H9 (cell line): ENCODE measurements at regions not wholly inside any gene's neighbourhood (a gene's known extent, or its start where the extent isn't known, plus 50 kb on each side); places are given as distances from the start of the nearest gene placed in this dataset.
A peak's percentile ranks its signal among the peaks of the same experiment; 100 is the strongest.

Source experiments
- DNase-seq: peaks from one replicate; pipeline ENCODE4 v3.0.0-alpha.2; 2017
- H2AFZ ChIP-seq: one replicate; pipeline ENCODE4 v1.6.1; 2013; ENCODE audit warnings: mild to moderate bottlenecking, low read length, control low read depth, moderate library complexity
- H2AK5ac ChIP-seq: 2 replicates; pipeline ENCODE4 v1.6.1; 2013; ENCODE audit warnings: low read length, control low read depth, mixed read lengths; ENCODE audit not compliant: insufficient read length
- H2BK120ac ChIP-seq: one replicate; pipeline ENCODE4 v1.6.1; 2013; ENCODE audit warnings: low read depth, mild to moderate bottlenecking, low read length, control low read depth, inconsistent platforms; ENCODE audit not compliant: poor library complexity, severe bottlenecking
- H2BK12ac ChIP-seq: 2 replicates; pipeline ENCODE4 v1.6.1; 2013; ENCODE audit warnings: low read length, control low read depth, mixed read lengths, low read depth; ENCODE audit not compliant: insufficient read length
- H2BK15ac ChIP-seq: 2 replicates; pipeline ENCODE4 v1.6.1; 2013; ENCODE audit warnings: low read depth, low read length, control low read depth
- H2BK20ac ChIP-seq: one replicate; pipeline ENCODE4 v1.6.1; 2013; ENCODE audit warnings: low read depth, mild to moderate bottlenecking, low read length, control low read depth, inconsistent platforms; ENCODE audit not compliant: poor library complexity, severe bottlenecking
- H2BK5ac ChIP-seq: 2 replicates; pipeline ENCODE4 v1.6.1; 2013; ENCODE audit warnings: low read length, control low read depth, mixed read lengths; ENCODE audit not compliant: insufficient read length
- H3K14ac ChIP-seq: 2 replicates; pipeline ENCODE4 v1.6.1; 2013; ENCODE audit warnings: low read length, control low read depth; ENCODE audit not compliant: insufficient read depth
- H3K18ac ChIP-seq: 2 replicates; pipeline ENCODE4 v1.6.1; 2013; ENCODE audit warnings: low read depth, mild to moderate bottlenecking, mixed read lengths, low read length, control low read depth; ENCODE audit not compliant: insufficient read length
- H3K23ac ChIP-seq: 2 replicates; pipeline ENCODE4 v1.6.1; 2013; ENCODE audit warnings: low read length, control low read depth, mixed read lengths, low read depth; ENCODE audit not compliant: insufficient read length
- H3K23me2 ChIP-seq: 2 replicates; pipeline ENCODE4 v1.6.1; 2013; ENCODE audit warnings: low read depth, mild to moderate bottlenecking, mixed read lengths, low read length, control low read depth; ENCODE audit not compliant: insufficient read length, poor library complexity, severe bottlenecking
- H3K27ac ChIP-seq: 2 replicates; pipeline ENCODE4 v1.5.1; 2013; ENCODE audit warnings: low read length, control low read depth, mixed read lengths, low read depth; ENCODE audit not compliant: insufficient read length
- H3K27me3 ChIP-seq: 2 replicates; pipeline ENCODE4 v1.6.1; 2013; ENCODE audit warnings: low read length, control low read depth, inconsistent platforms; ENCODE audit not compliant: insufficient read depth
- H3K4ac ChIP-seq: 2 replicates; pipeline ENCODE4 v1.6.1; 2013; ENCODE audit warnings: low read depth, mild to moderate bottlenecking, control low read depth, inconsistent platforms, low read length, moderate library complexity
- H3K4me1 ChIP-seq: 2 replicates; pipeline ENCODE4 v1.6.1; 2013; ENCODE audit warnings: low read length, control low read depth, inconsistent platforms; ENCODE audit not compliant: insufficient read depth
- H3K4me2 ChIP-seq: 2 replicates; pipeline ENCODE4 v1.6.1; 2013; ENCODE audit warnings: low read length, control low read depth, mixed read lengths; ENCODE audit not compliant: insufficient read length, insufficient read depth
- H3K56ac ChIP-seq: 2 replicates; pipeline ENCODE4 v1.6.1; 2013; ENCODE audit warnings: low read depth, mild to moderate bottlenecking, mixed read lengths, low read length, control low read depth; ENCODE audit not compliant: insufficient read length
- H3K79me1 ChIP-seq: 2 replicates; pipeline ENCODE4 v1.6.1; 2013; ENCODE audit warnings: low read depth, mild to moderate bottlenecking, moderate library complexity, low read length, control low read depth, inconsistent platforms; ENCODE audit not compliant: insufficient read depth, poor library complexity, severe bottlenecking
- H3K79me2 ChIP-seq: 2 replicates; pipeline ENCODE4 v1.6.1; 2013; ENCODE audit warnings: low read length, control low read depth, inconsistent platforms; ENCODE audit not compliant: insufficient read depth
- H3K9ac ChIP-seq: 2 replicates; pipeline ENCODE4 v1.6.1; 2013; ENCODE audit warnings: low read length, control low read depth, mixed read lengths; ENCODE audit not compliant: insufficient read length; ENCODE audit errors: extremely low read depth
- H3K9me3 ChIP-seq: one replicate; pipeline ENCODE4 v1.6.1; 2013; ENCODE audit warnings: low read depth, low read length, inconsistent platforms; ENCODE audit not compliant: control insufficient read depth
- H3T11ph ChIP-seq: one replicate; pipeline ENCODE4 v1.6.1; 2013; ENCODE audit warnings: mild to moderate bottlenecking, low read length, control low read depth, inconsistent platforms
- H4K20me1 ChIP-seq: one replicate; pipeline ENCODE4 v1.6.1; 2013; ENCODE audit not compliant: control insufficient read depth, insufficient read length, insufficient read depth
- H4K5ac ChIP-seq: 2 replicates; pipeline ENCODE4 v1.6.1; 2013; ENCODE audit warnings: low read depth, mild to moderate bottlenecking, mixed read lengths, low read length, control low read depth; ENCODE audit not compliant: insufficient read length
- H4K8ac ChIP-seq: replicated peaks from 2 replicates; pipeline ENCODE4 v1.6.1; 2013; ENCODE audit warnings: low read length, control low read depth, mixed read lengths, low read depth; ENCODE audit not compliant: insufficient read length
- H4K91ac ChIP-seq: 2 replicates; pipeline ENCODE4 v1.6.1; 2013; ENCODE audit warnings: low read depth, mild to moderate bottlenecking, moderate library complexity, mixed read lengths, low read length, control low read depth; ENCODE audit not compliant: insufficient read length
- H3K27ac Mint-ChIP-seq, 3 experiments: 2 replicates in 2 of 3; 3 replicates in 1 of 3; pipeline ENCODE4 v1.8.0; 2020 to 2021; ENCODE audit warnings: mixed read lengths in 3 of 3, mild to moderate bottlenecking in 1 of 3, moderate library complexity in 1 of 3
- H3K27me3 Mint-ChIP-seq: 2 replicates; pipeline ENCODE4 v1.8.0; 2021; ENCODE audit warnings: low read depth, mild to moderate bottlenecking, moderate library complexity, mixed read lengths
- H3K36me3 Mint-ChIP-seq, 3 experiments: 2 replicates in 2 of 3; 3 replicates in 1 of 3; pipeline ENCODE4 v1.8.0; 2020 to 2021; ENCODE audit warnings: low read depth in 3 of 3, mixed read lengths in 3 of 3; ENCODE audit not compliant: insufficient read depth in 1 of 3
- H3K4me1 Mint-ChIP-seq, 2 experiments: 2 replicates each; pipeline ENCODE4 v1.8.0; 2020; ENCODE audit warnings: mixed read lengths in 2 of 2
- H3K4me3 Mint-ChIP-seq, 2 experiments: 2 replicates in 1 of 2; 3 replicates in 1 of 2; pipeline ENCODE4 v1.8.0; 2020 to 2021; ENCODE audit warnings: mild to moderate bottlenecking in 2 of 2, mixed read lengths in 2 of 2, moderate library complexity in 1 of 2
- H3K9me3 Mint-ChIP-seq, 2 experiments: 2 replicates in 1 of 2; 3 replicates in 1 of 2; pipeline ENCODE4 v1.8.0; 2020; ENCODE audit warnings: mild to moderate bottlenecking in 2 of 2, mixed read lengths in 2 of 2, moderate library complexity in 1 of 2
- WGBS: extraction: QIAGEN DNeasy Blood & Tissue Kit; methylation state at CpG from one replicate; pipeline ENCODE4 v1.1.7; 2013; ENCODE audit warnings: missing lambda C conversion rate, low lambda C conversion rate, mixed read lengths; ENCODE audit not compliant: insufficient read length; ENCODE audit errors: extremely low coverage; 5-methylcytosine and 5-hydroxymethylcytosine counted together
- TF ChIP-seq, protein P1 (sequence below): fragments of 200-600 bp; sonication (generic); conservative IDR thresholded peaks from 3 replicates; pipeline ENCODE4 v1.8.0; 2021; ENCODE audit warnings: antibody characterized with exemption, mild to moderate bottlenecking

- Histone ChIP-seq H3T11ph (no peak overlapping the region), H3K18ac (no peak overlapping the region), H2BK12ac (no peak overlapping the region), H4K8ac (no peak overlapping the region), H3K79me1 (no peaks in the 10 kb centered on the region), H2AK5ac (no peak overlapping the region), H3K4ac (no peak overlapping the region), H2BK120ac (no peak overlapping the region), H2AFZ (no peak overlapping the region), H3K9ac (no peak overlapping the region), H4K91ac (no peak overlapping the region), H2BK5ac (no peak overlapping the region), H3K23ac (no peak overlapping the region), H3K27ac (no peak overlapping the region), H4K5ac (no peak overlapping the region), H3K56ac (no peak overlapping the region), H3K14ac (no peak overlapping the region), H3K9me3 (no peaks in the 10 kb centered on the region), H3K27me3 (no peaks in the 10 kb centered on the region), H3K23me2 (no peaks in the 10 kb centered on the region), H4K20me1 (no peaks in the 10 kb centered on the region), H2BK15ac (no peak overlapping the region), H3K79me2 (no peaks in the 10 kb centered on the region), H3K4me2 (no peak overlapping the region), H3K4me1 (no peaks in the 10 kb centered on the region; the same call in 1 of the 2 replicates), H2BK20ac (no peak overlapping the region)
- Mint-ChIP-seq H3K9me3 (no peaks in the 10 kb centered on the region), H3K27ac (peak overlapping the region in 2 of 3 experiments; percentile 0 to 65; a peak in 4 of 7 replicates), H3K27me3 (no peaks in the 10 kb centered on the region), H3K36me3 (no peaks in the 10 kb centered on the region), H3K4me1 (peaks cover 12 to 22% of the 10 kb centered on the region in 2 experiments), H3K4me3 (no peak overlapping the region)
- DNase-seq: no peak
- TF ChIP-seq, protein P1, sequence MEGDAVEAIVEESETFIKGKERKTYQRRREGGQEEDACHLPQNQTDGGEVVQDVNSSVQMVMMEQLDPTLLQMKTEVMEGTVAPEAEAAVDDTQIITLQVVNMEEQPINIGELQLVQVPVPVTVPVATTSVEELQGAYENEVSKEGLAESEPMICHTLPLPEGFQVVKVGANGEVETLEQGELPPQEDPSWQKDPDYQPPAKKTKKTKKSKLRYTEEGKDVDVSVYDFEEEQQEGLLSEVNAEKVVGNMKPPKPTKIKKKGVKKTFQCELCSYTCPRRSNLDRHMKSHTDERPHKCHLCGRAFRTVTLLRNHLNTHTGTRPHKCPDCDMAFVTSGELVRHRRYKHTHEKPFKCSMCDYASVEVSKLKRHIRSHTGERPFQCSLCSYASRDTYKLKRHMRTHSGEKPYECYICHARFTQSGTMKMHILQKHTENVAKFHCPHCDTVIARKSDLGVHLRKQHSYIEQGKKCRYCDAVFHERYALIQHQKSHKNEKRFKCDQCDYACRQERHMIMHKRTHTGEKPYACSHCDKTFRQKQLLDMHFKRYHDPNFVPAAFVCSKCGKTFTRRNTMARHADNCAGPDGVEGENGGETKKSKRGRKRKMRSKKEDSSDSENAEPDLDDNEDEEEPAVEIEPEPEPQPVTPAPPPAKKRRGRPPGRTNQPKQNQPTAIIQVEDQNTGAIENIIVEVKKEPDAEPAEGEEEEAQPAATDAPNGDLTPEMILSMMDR: no peak
- WGBS: no CpG with 5 or more reads among the region's 2 CpGs
These were observed 84.4 kb upstream of the ID4 start for GRCh38 chr6:19752746-19753145.
